HepG2 (cell line): ENCODE measurements at regions not wholly inside any gene's neighbourhood (a gene's known extent, or its start where the extent isn't known, plus 50 kb on each side); places are given as distances from the start of the nearest gene placed in this dataset.

Experiments
- ATAC-seq: fragments of 200-7000 bp; cut with Tn5 transposase; 3 replicates; pipeline ENCODE4 v1.9.1; 2020; ENCODE audit warnings: mild to moderate bottlenecking, moderate library complexity
- BruUV-seq: library from RNA; stranded (reverse); fragments of 400-500 nt; replicated peaks from 2 replicates; lab custom pipeline; 2021; lab: Mats Ljungman, UMichigan
- CTCF ChIA-PET: fragments of 300-600 bp; formaldehyde crosslinking; extraction: SDS; loops from one replicate; lab custom pipeline; 2021; ENCODE audit warnings: low total read pairs, inconsistent platforms, low intra/inter-chr PET ratio; lab: Yijun Ruan, JAX
- POLR2A ChIA-PET: fragments of 350-600 bp; sonication (Branson Sonifier 250); formaldehyde crosslinking; loops from one replicate; lab custom pipeline; 2020; ENCODE audit warnings: antibody characterized with exemption, inconsistent platforms; lab: Yijun Ruan, JAX
- DNase-seq: peaks from one replicate; pipeline ENCODE4 v3.0.0-alpha.2; 2015; ENCODE audit warnings: low spot score
- FAIRE-seq: peaks from 3 replicates; lab custom pipeline; 2011; peaks lifted over from hg19 to GRCh38; lab: Jason Lieb, UNC
- H2AFZ ChIP-seq: one replicate; pipeline ENCODE4 v1.6.1; 2011; ENCODE audit warnings: low read length, inconsistent platforms
- H3K27ac ChIP-seq: fragments of 300-600 bp; 3 replicates; pipeline ENCODE4 v1.8.0; 2011; ENCODE audit warnings: mixed run types, mild to moderate bottlenecking, mixed read lengths, low read length, inconsistent platforms; ENCODE audit not compliant: insufficient read depth; ENCODE audit errors: extremely low read length
- H3K27me3 ChIP-seq, 2 experiments: fragments of 200-600 bp in 1 of 2; 2 replicates in 1 of 2; 3 replicates in 1 of 2; pipeline versions ENCODE4 v1.6.0 to v1.8.0; 2011; ENCODE audit warnings: low read length in 2 of 2, mild to moderate bottlenecking in 2 of 2, moderate library complexity in 2 of 2, inconsistent platforms in 1 of 2; ENCODE audit not compliant: insufficient read depth in 2 of 2, control insufficient read depth in 1 of 2
- H3K36me3 ChIP-seq, 2 experiments: fragments of 200-600 bp in 1 of 2; replicated peaks in 1 of 2; 2 replicates in 1 of 2; 3 replicates in 1 of 2; pipeline versions ENCODE4 v1.5.1 to v1.8.0; 2011; ENCODE audit warnings: low read length in 2 of 2, inconsistent platforms in 1 of 2; ENCODE audit not compliant: insufficient read depth in 2 of 2, control insufficient read depth in 1 of 2
- H3K4me1 ChIP-seq: 2 replicates; pipeline ENCODE4 v1.5.1; 2012; ENCODE audit warnings: low read length, inconsistent platforms; ENCODE audit not compliant: insufficient read depth
- H3K4me2 ChIP-seq: 2 replicates; pipeline ENCODE4 v1.6.0; 2011; ENCODE audit warnings: low read depth, low read length, inconsistent platforms
- H3K4me3 ChIP-seq, 3 experiments: fragments of 200-600 bp in 1 of 3; sonication (generic), shearing (Covaris generic) in 1 of 3; replicated peaks in 1 of 3; 2 replicates each; pipeline ENCODE4 v1.5.1; 2011 to 2016; ENCODE audit warnings: low read length in 3 of 3, inconsistent platforms in 2 of 3, low read depth in 2 of 3, mild to moderate bottlenecking in 2 of 3, control low read depth in 1 of 3, mixed read lengths in 1 of 3; ENCODE audit not compliant: insufficient read depth in 1 of 3
- H3K79me2 ChIP-seq: one replicate; pipeline ENCODE4 v1.6.1; 2011; ENCODE audit warnings: low read length, inconsistent platforms; ENCODE audit not compliant: insufficient read depth
- H3K9ac ChIP-seq: 2 replicates; pipeline ENCODE4 v1.6.0; 2011; ENCODE audit warnings: mild to moderate bottlenecking, low read depth, low read length, inconsistent platforms; ENCODE audit not compliant: insufficient read depth
- H3K9me3 ChIP-seq: 2 replicates; pipeline ENCODE4 v1.5.1; 2012; ENCODE audit warnings: mild to moderate bottlenecking, low read length
- H4K20me1 ChIP-seq: 2 replicates; pipeline ENCODE4 v1.6.0; 2011; ENCODE audit warnings: inconsistent platforms, mild to moderate bottlenecking, low read length, moderate library complexity; ENCODE audit not compliant: insufficient read depth
- CBX5 ChIP-seq: sonication (generic); formaldehyde crosslinking; IDR thresholded peaks from 2 replicates; pipeline ENCODE4 v1.4.0; 2020; ENCODE audit warnings: missing genetic modification reagents, borderline replicate concordance
- CEBPG ChIP-seq: IDR thresholded peaks from 2 replicates; pipeline ENCODE4 v1.6.1; 2016
- CHD4 ChIP-seq: fragments of 200-600 bp; sonication (generic); IDR thresholded peaks from 2 replicates; pipeline ENCODE4 v1.7.0; 2017; ENCODE audit warnings: mild to moderate bottlenecking, low read length, borderline replicate concordance
- GFI1 ChIP-seq: sonication (generic); formaldehyde crosslinking; IDR thresholded peaks from 2 replicates; pipeline ENCODE4 v1.5.0; 2020; ENCODE audit warnings: missing genetic modification reagents, mild to moderate bottlenecking, borderline replicate concordance
- HOXD1 ChIP-seq: sonication (generic); formaldehyde crosslinking; IDR thresholded peaks from 2 replicates; pipeline ENCODE4 v1.5.0; 2020; ENCODE audit warnings: missing genetic modification reagents
- PHF20 ChIP-seq: sonication (generic); formaldehyde crosslinking; IDR thresholded peaks from 2 replicates; pipeline ENCODE4 v1.5.0; 2020; ENCODE audit warnings: mild to moderate bottlenecking, missing genetic modification reagents
- POLR2G ChIP-seq: fragments of 200-400 bp; formaldehyde crosslinking; IDR thresholded peaks from 2 replicates; pipeline ENCODE4 v1.6.1; 2018; ENCODE audit warnings: mild to moderate bottlenecking, low read depth, low read length, moderate library complexity
- RFXAP ChIP-seq: sonication (generic); formaldehyde crosslinking; IDR thresholded peaks from 2 replicates; pipeline ENCODE4 v1.4.0; 2020; ENCODE audit warnings: missing genetic modification reagents, borderline replicate concordance
- SRSF4 ChIP-seq: fragments of 200-400 bp; formaldehyde crosslinking; IDR thresholded peaks from one replicate; pipeline ENCODE4 v1.6.1; 2018; ENCODE audit warnings: mild to moderate bottlenecking, low read depth, low read length, moderate library complexity; ENCODE audit not compliant: poor library complexity, severe bottlenecking
- ZBTB8A ChIP-seq: sonication (generic); formaldehyde crosslinking; IDR thresholded peaks from 2 replicates; pipeline ENCODE4 v1.4.0; 2020; ENCODE audit warnings: mild to moderate bottlenecking, low read depth, missing genetic modification reagents, borderline replicate concordance
- ZFP62 ChIP-seq: sonication (generic); formaldehyde crosslinking; IDR thresholded peaks from 2 replicates; pipeline ENCODE4 v1.4.0; 2020; ENCODE audit warnings: missing genetic modification reagents
- ZKSCAN8 ChIP-seq: IDR thresholded peaks from 2 replicates; pipeline ENCODE4 v1.6.1; 2016; ENCODE audit warnings: borderline replicate concordance, missing genetic modification reagents, missing compliant biosample characterization
- ZNF577 ChIP-seq: sonication (generic); formaldehyde crosslinking; IDR thresholded peaks from 2 replicates; pipeline ENCODE4 v1.4.0; 2020; ENCODE audit warnings: mild to moderate bottlenecking, low read depth, missing genetic modification reagents, borderline replicate concordance
- ZZZ3 ChIP-seq: sonication (generic); formaldehyde crosslinking; IDR thresholded peaks from 2 replicates; pipeline ENCODE4 v1.4.0; 2020; ENCODE audit warnings: missing genetic modification reagents, mild to moderate bottlenecking, borderline replicate concordance
- WGBS: methylation state at CpG from one replicate; pipeline ENCODE4 v1.1.6; 2017; ENCODE audit warnings: low lambda C conversion rate; 5-methylcytosine and 5-hydroxymethylcytosine counted together
- in situ Hi-C: cut with HindIII; loops from 2 replicates; pipeline ENCODE4 v1.10.0; 2017; ENCODE audit warnings: low pct_unique_long_range_greater_than_20kb; ENCODE audit not compliant: extremely low pct_ligation_motif_present
- intact Hi-C: fragments of 100-400 bp; cut with micrococcal nuclease; formaldehyde crosslinking; loops from one replicate; pipeline ENCODE4 v1.10.0; 2022; ENCODE audit not compliant: unreplicated experiment
- TF ChIP-seq, protein P1 (sequence below): sonication (generic); formaldehyde crosslinking; conservative IDR thresholded peaks from 2 replicates; pipeline ENCODE4 v1.8.0; 2022; ENCODE audit warnings: mild to moderate bottlenecking, moderate library complexity, missing genetic modification reagents
- TF ChIP-seq, protein P2 (sequence below): sonication (generic); formaldehyde crosslinking; IDR thresholded peaks from 2 replicates; pipeline ENCODE4 v1.8.1; 2023; ENCODE audit warnings: mild to moderate bottlenecking, missing genetic modification reagents
- TF ChIP-seq, protein P3 (sequence below): sonication (generic); formaldehyde crosslinking; IDR thresholded peaks from 2 replicates; pipeline ENCODE4 v1.4.0; 2020; ENCODE audit warnings: missing genetic modification reagents

DNA sequence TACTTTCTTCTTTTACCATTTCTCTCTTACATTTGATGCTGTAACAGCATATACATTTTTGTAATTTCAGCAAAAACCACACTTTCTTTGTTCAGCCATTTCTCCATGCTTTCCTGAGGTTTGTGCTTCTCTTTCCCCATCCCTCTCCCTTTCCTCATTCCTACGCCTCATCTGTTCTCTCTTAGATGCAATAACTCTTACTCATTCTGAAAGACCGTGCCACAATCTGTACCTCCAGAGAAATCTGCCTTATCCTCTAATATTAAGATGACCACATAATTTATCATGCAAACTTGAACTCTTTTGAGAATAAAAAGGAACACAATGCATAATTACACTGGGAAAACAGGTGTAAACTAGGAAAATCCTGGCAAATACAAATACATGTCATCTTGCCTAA, 588.9 kb downstream of the JRKL start:
- H3K9me3 ChIP-seq = no peaks in the 10 kb centered on the region
- H3K27ac ChIP-seq = no peak overlapping the region
- intact Hi-C loops = no loop called here
- no peak overlapping the region for H3K4me3 ChIP-seq
- ATAC-seq (no peak), DNase-seq (no peak), FAIRE-seq (no peak)
- no peaks in the 10 kb centered on the region for H3K4me1 ChIP-seq
- no peak overlapping the region for H3K9ac ChIP-seq
- H3K79me2 ChIP-seq = no peaks in the 10 kb centered on the region
- ChIA-PET CTCF (no interaction called here), POLR2A (no interaction called here)
- in situ Hi-C loops = no loop called here
- 10% methylated on average over 2 of the region's 2 CpGs for WGBS
- no peak overlapping the region for H2AFZ ChIP-seq
- no peak for TF ChIP-seq HOXD1
- no peak for TF ChIP-seq PHF20
- TF ChIP-seq CHD4 = no peak
- TF ChIP-seq, protein P1, sequence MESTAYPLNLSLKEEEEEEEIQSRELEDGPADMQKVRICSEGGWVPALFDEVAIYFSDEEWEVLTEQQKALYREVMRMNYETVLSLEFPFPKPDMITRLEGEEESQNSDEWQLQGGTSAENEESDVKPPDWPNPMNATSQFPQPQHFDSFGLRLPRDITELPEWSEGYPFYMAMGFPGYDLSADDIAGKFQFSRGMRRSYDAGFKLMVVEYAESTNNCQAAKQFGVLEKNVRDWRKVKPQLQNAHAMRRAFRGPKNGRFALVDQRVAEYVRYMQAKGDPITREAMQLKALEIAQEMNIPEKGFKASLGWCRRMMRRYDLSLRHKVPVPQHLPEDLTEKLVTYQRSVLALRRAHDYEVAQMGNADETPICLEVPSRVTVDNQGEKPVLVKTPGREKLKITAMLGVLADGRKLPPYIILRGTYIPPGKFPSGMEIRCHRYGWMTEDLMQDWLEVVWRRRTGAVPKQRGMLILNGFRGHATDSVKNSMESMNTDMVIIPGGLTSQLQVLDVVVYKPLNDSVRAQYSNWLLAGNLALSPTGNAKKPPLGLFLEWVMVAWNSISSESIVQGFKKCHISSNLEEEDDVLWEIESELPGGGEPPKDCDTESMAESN (CRISPR knock-in tag) = no peak
- TF ChIP-seq POLR2G = no peak
- H3K36me3 ChIP-seq = no peaks in the 10 kb centered on the region
- no peak overlapping the region for H3K4me2 ChIP-seq
- H3K27me3 ChIP-seq = no peaks in the 10 kb centered on the region
- no peaks in the 10 kb centered on the region for H4K20me1 ChIP-seq
- BruUV-seq = no TSS peak

DNA sequence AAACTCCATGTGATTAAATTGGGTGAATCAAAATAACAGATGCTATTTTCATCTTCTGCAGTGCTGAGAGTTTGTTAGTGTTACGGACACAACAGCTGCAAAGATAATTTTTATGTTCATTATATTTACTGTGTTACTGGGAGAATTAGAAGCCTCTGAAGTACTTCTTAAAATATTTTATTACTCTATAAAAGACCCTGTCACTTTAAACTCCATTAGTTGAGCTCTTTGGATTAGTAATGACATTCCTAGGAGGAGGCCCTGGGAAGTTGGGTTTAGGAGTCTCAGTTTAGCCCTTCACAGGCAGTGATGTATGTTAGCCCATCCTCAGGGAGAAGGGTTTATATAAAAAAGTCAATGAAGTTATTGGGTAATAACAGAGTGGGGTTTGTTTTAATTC, 596.7 kb downstream of the JRKL start:
- no peak overlapping the region for H3K27ac ChIP-seq
- no peaks in the 10 kb centered on the region for H3K27me3 ChIP-seq
- H3K9ac ChIP-seq = no peak overlapping the region
- no peak for DNase-seq
- H3K79me2 ChIP-seq = no peaks in the 10 kb centered on the region
- ATAC-seq = no peak
- no peak for FAIRE-seq
- no peaks in the 10 kb centered on the region for H3K9me3 ChIP-seq
- no peak overlapping the region for H2AFZ ChIP-seq
- no TSS peak for BruUV-seq
- H3K4me1 ChIP-seq = no peaks in the 10 kb centered on the region
- ChIA-PET POLR2A (no interaction called here), CTCF (no interaction called here)
- no peaks in the 10 kb centered on the region for H3K36me3 ChIP-seq
- 21% methylated on average over 1 of the region's 1 CpG for WGBS
- H3K4me2 ChIP-seq = no peak overlapping the region
- in situ Hi-C loops (no loop called here), intact Hi-C loops (loop anchor here (1.0 kb wide), 1 partner anchor 14 kb away; no protein-coding TSS in a partner anchor)
- no peaks in the 10 kb centered on the region for H4K20me1 ChIP-seq
- no peak overlapping the region for H3K4me3 ChIP-seq
- TF ChIP-seq ZKSCAN8 = no peak
- no peak for TF ChIP-seq CBX5 (CRISPR knock-in tag)
- no peak for TF ChIP-seq ZNF577
- TF ChIP-seq, protein P2, sequence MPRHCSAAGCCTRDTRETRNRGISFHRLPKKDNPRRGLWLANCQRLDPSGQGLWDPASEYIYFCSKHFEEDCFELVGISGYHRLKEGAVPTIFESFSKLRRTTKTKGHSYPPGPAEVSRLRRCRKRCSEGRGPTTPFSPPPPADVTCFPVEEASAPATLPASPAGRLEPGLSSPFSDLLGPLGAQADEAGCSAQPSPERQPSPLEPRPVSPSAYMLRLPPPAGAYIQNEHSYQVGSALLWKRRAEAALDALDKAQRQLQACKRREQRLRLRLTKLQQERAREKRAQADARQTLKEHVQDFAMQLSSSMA (CRISPR knock-in tag) = no peak
- no peak for TF ChIP-seq GFI1 (CRISPR knock-in tag)
- TF ChIP-seq, protein P3, sequence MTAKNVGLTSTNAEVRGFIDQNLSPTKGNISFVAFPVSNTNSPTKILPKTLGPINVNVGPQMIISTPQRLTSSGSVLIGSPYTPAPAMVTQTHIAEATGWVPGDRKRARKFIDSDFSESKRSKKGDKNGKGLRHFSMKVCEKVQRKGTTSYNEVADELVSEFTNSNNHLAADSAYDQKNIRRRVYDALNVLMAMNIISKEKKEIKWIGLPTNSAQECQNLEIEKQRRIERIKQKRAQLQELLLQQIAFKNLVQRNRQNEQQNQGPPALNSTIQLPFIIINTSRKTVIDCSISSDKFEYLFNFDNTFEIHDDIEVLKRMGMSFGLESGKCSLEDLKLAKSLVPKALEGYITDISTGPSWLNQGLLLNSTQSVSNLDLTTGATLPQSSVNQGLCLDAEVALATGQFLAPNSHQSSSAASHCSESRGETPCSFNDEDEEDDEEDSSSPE = no peak
- no peak for TF ChIP-seq ZZZ3 (CRISPR knock-in tag)
- TF ChIP-seq SRSF4 = no peak
- no peak for TF ChIP-seq RFXAP
- TF ChIP-seq CEBPG (CRISPR knock-in tag) = no peak
- TF ChIP-seq ZBTB8A = no peak
- no peak for TF ChIP-seq ZFP62 (CRISPR knock-in tag)
